Endothelial cell of umbilical vein (primary cell): ENCODE measurements at regions not wholly inside any gene's neighbourhood (a gene's known extent, or its start where the extent isn't known, plus 50 kb on each side); places are given as distances from the start of the nearest gene placed in this dataset.

Experiments used
- BruUV-seq: library from RNA; stranded (reverse); fragments of 400-500 nt; replicated peaks from 2 replicates; lab custom pipeline; 2021; lab: Mats Ljungman, UMichigan
- CTCF ChIA-PET: fragments of 300-600, 350-600 bp; sonication (Branson Sonifier 250); formaldehyde crosslinking; loops from one replicate; lab custom pipeline; 2021; ENCODE audit warnings: antibody characterized with exemption, inconsistent platforms; lab: Charles Lee
- POLR2A ChIA-PET: fragments of 300-600, 350-600 bp; sonication (Branson Sonifier 250); formaldehyde crosslinking; loops from one replicate; lab custom pipeline; 2021; ENCODE audit warnings: antibody characterized with exemption, inconsistent platforms; lab: Charles Lee
- DNase-seq: peaks from one replicate; pipeline ENCODE4 v3.0.0-alpha.2; 2011; ENCODE audit warnings: low read depth, low spot score
- FAIRE-seq: peaks from 2 replicates; lab custom pipeline; 2011; peaks lifted over from hg19 to GRCh38; lab: Jason Lieb, UNC
- H2AFZ ChIP-seq: 2 replicates; pipeline ENCODE4 v1.6.0; 2012; ENCODE audit warnings: low read depth, low read length, control low read depth, inconsistent platforms
- H3K27ac ChIP-seq: 2 replicates; pipeline ENCODE4 v1.5.1; 2011; ENCODE audit warnings: low read depth, mild to moderate bottlenecking, control low read depth, low read length, moderate library complexity; ENCODE audit not compliant: insufficient read depth
- H3K27me3 ChIP-seq, 2 experiments: 2 replicates each; pipeline versions ENCODE4 v1.6.0 to v1.6.1; 2011; ENCODE audit warnings: low read length in 2 of 2, mixed read lengths in 1 of 2; ENCODE audit not compliant: control insufficient read depth in 2 of 2, insufficient read depth in 2 of 2
- H3K36me3 ChIP-seq, 2 experiments: 2 replicates in 1 of 2; 3 replicates in 1 of 2; pipeline ENCODE4 v1.5.1; 2011; ENCODE audit warnings: low read length in 2 of 2, mild to moderate bottlenecking in 1 of 2, moderate library complexity in 1 of 2; ENCODE audit not compliant: control insufficient read depth in 2 of 2, insufficient read depth in 2 of 2; ENCODE audit errors: extremely low read depth in 1 of 2
- H3K4me1 ChIP-seq: 3 replicates; pipeline ENCODE4 v1.5.1; 2011; ENCODE audit warnings: mild to moderate bottlenecking, low read length; ENCODE audit not compliant: control insufficient read depth, insufficient read depth; ENCODE audit errors: extremely low read depth
- H3K4me2 ChIP-seq: 2 replicates; pipeline ENCODE4 v1.6.1; 2011; ENCODE audit warnings: low read length, control low read depth, mixed read lengths; ENCODE audit not compliant: insufficient read depth
- H3K4me3 ChIP-seq, 3 experiments: fragments of 200-600 bp in 1 of 3; sonication (generic), shearing (Covaris generic) in 1 of 3; replicated peaks in 1 of 3; 2 replicates each; pipeline ENCODE4 v1.5.1; 2011 to 2016; ENCODE audit warnings: control low read depth in 3 of 3, low read length in 3 of 3, mild to moderate bottlenecking in 2 of 3, inconsistent platforms in 1 of 3, low read depth in 1 of 3, moderate library complexity in 1 of 3; ENCODE audit not compliant: insufficient read depth in 1 of 3
- H3K79me2 ChIP-seq: 2 replicates; pipeline ENCODE4 v1.6.0; 2012; ENCODE audit warnings: low read length, inconsistent platforms; ENCODE audit not compliant: control insufficient read depth, insufficient read depth
- H3K9ac ChIP-seq: replicated peaks from 2 replicates; pipeline ENCODE3; 2011; ENCODE audit warnings: low read length, control low read depth; ENCODE audit not compliant: insufficient read depth; ENCODE audit errors: extremely low read depth
- H3K9me1 ChIP-seq: replicated peaks from 3 replicates; pipeline ENCODE4 v1.6.0; 2011; ENCODE audit warnings: mild to moderate bottlenecking, low read length; ENCODE audit not compliant: control insufficient read depth, insufficient read depth; ENCODE audit errors: extremely low read depth
- H3K9me3 ChIP-seq: replicated peaks from 2 replicates; pipeline ENCODE4 v1.5.1; 2012; ENCODE audit warnings: low read length, inconsistent platforms; ENCODE audit not compliant: control insufficient read depth, insufficient read depth
- H4K20me1 ChIP-seq: replicated peaks from 2 replicates; pipeline ENCODE3; 2011; ENCODE audit warnings: mild to moderate bottlenecking, low read length; ENCODE audit not compliant: control insufficient read depth, insufficient read depth; ENCODE audit errors: extremely low read depth
- CTCF ChIP-seq, 2 donors: IDR thresholded peaks; 1 replicate in 1 of 2; 2 replicates in 1 of 2; pipeline ENCODE4 v1.5.1; 2011; ENCODE audit warnings: low read length in 2 of 2, mild to moderate bottlenecking in 2 of 2, moderate library complexity in 2 of 2, control low read depth in 1 of 2, inconsistent platforms in 1 of 2, low read depth in 1 of 2; ENCODE audit not compliant: insufficient read depth in 1 of 2; ENCODE audit errors: extremely low read depth in 1 of 2
- EZH2 ChIP-seq: IDR thresholded peaks from 2 replicates; pipeline ENCODE4 v1.6.1; 2012; ENCODE audit warnings: borderline replicate concordance, low read depth, mild to moderate bottlenecking, moderate library complexity, low read length, inconsistent platforms; ENCODE audit not compliant: severe bottlenecking
- FOS ChIP-seq: IDR thresholded peaks from 2 replicates; pipeline ENCODE4 v1.6.1; 2011; ENCODE audit warnings: mild to moderate bottlenecking, low read length, moderate library complexity, borderline replicate concordance; ENCODE audit not compliant: insufficient read depth
- GATA2 ChIP-seq: IDR thresholded peaks from 2 replicates; pipeline ENCODE4 v1.7.0; 2011; ENCODE audit warnings: low read depth, mild to moderate bottlenecking, moderate library complexity, mixed read lengths, low read length; ENCODE audit not compliant: insufficient read length, insufficient read depth
- JUN ChIP-seq: IDR thresholded peaks from 2 replicates; pipeline ENCODE4 v1.6.1; 2011; ENCODE audit warnings: borderline replicate concordance, low read depth; ENCODE audit not compliant: insufficient read length, insufficient read depth
- MAX ChIP-seq: IDR thresholded peaks from 2 replicates; pipeline ENCODE4 v1.6.1; 2011; ENCODE audit not compliant: insufficient read depth, insufficient read length
- MYC ChIP-seq: IDR thresholded peaks from one replicate; pipeline ENCODE4 v1.6.1; 2011; ENCODE audit warnings: mild to moderate bottlenecking, low read depth, low read length
- POLR2A ChIP-seq: IDR thresholded peaks from 2 replicates; pipeline ENCODE4 v1.6.1; 2012; ENCODE audit warnings: low read depth, mild to moderate bottlenecking, control low read depth, low read length
- POLR2AphosphoS5 ChIP-seq: IDR thresholded peaks from 2 replicates; pipeline ENCODE4 v1.6.1; 2012; ENCODE audit warnings: low read depth, mild to moderate bottlenecking, control low read depth, low read length, moderate library complexity; ENCODE audit not compliant: insufficient read depth
- dilution Hi-C: fragments of 300-500 bp; cut with MboI; formaldehyde crosslinking; loops from one replicate; pipeline ENCODE4 v1.15.0; 2019; ENCODE audit warnings: low sequenced_read_pairs; ENCODE audit not compliant: extremely low pct_ligation_motif_present
- intact Hi-C: fragments of 100-400 bp; cut with micrococcal nuclease; formaldehyde crosslinking; loops from one replicate; pipeline ENCODE4 v1.10.0; 2022

GRCh38 chr4:174181827-174182226, 101.6 kb downstream of the FBXO8 start:
- DNase-seq = no peak
- Histone ChIP-seq H3K27ac (no peak overlapping the region), H3K9me3 (no peaks in the 10 kb centered on the region), H3K9me1 (no peaks in the 10 kb centered on the region), H3K79me2 (no peaks in the 10 kb centered on the region), H3K27me3 (peaks cover 1 to 2% of the 10 kb centered on the region in 2 experiments), H3K36me3 (no peaks in the 10 kb centered on the region), H3K4me3 (no peak overlapping the region), H3K4me2 (no peak overlapping the region), H4K20me1 (no peaks in the 10 kb centered on the region), H3K9ac (no peak overlapping the region), H3K4me1 (no peaks in the 10 kb centered on the region), H2AFZ (no peak overlapping the region)
- CTCF ChIA-PET = interaction anchor here (1.0 to 2.0 kb wide), 3 partner anchors 9 to 15 kb away, joined by 3 to 8 read pairs (median 5); no protein-coding TSS in a partner anchor
- FAIRE-seq = no peak
- POLR2A ChIA-PET = no interaction called here
- dilution Hi-C loops (no loop called here), intact Hi-C loops (no loop called here)
- no peak for TF ChIP-seq MYC
- no peak for TF ChIP-seq GATA2
- no peak for TF ChIP-seq JUN
- no peak for TF ChIP-seq POLR2AphosphoS5
- no peak for TF ChIP-seq FOS
- no peak for TF ChIP-seq EZH2
- no peak for TF ChIP-seq MAX
- no peak for TF ChIP-seq CTCF (IDR thresholded peaks at IDR 0.05; ENCODE audit: extremely low read depth in 1 of 2, insufficient read depth in 1 of 2, low read depth in 1 of 2, low read length in 2 of 2)
- TF ChIP-seq POLR2A = no peak
- no TSS peak for BruUV-seq
